ENCODE measurements at regions not wholly inside any gene's neighbourhood (a gene's known extent, or its start where the extent isn't known, plus 50 kb on each side); places are given as distances from the start of the nearest gene placed in this dataset.
"Not testable (repeated sequence)": the region's sequence is repeated elsewhere in the genome, so short reads cannot be mapped to it uniquely, and the experiment has no call there.

GRCh38 chr20:30533653-30534052, 723.8 kb upstream of the DEFB115 start:
- not testable (repeated sequence) for TF ChIP-seq CTCF (conservative IDR thresholded peaks at IDR 0.05 in 1 of 2, IDR thresholded peaks at IDR 0.05 in 1 of 2; ENCODE audit: extremely low read depth in 1 of 2, insufficient read depth in 1 of 2, low read depth in 1 of 2, low read length in 2 of 2); EZH2 (IDR thresholded peaks at IDR 0.05; ENCODE audit: borderline replicate concordance, low read length)
